Mesothelial cell of epicardium (in vitro differentiated cells): ENCODE measurements at regions not wholly inside any gene's neighbourhood (a gene's known extent, or its start where the extent isn't known, plus 50 kb on each side); places are given as distances from the start of the nearest gene placed in this dataset.

ENCODE experiments used
- DNase-seq, 2 experiments: peaks; one replicate each; pipeline ENCODE4 v3.0.0; 2021; ENCODE audit warnings: low spot score in 2 of 2; ENCODE audit not compliant: unreplicated experiment in 2 of 2
- H3K27ac Mint-ChIP-seq: 2 replicates; pipeline ENCODE4 v1.8.0; 2021; ENCODE audit warnings: mixed read lengths
- H3K27me3 Mint-ChIP-seq: 2 replicates; pipeline ENCODE4 v1.8.0; 2021; ENCODE audit warnings: low read depth, mixed read lengths
- H3K36me3 Mint-ChIP-seq: 2 replicates; pipeline ENCODE4 v1.8.0; 2021; ENCODE audit warnings: mixed read lengths
- H3K4me1 Mint-ChIP-seq: 2 replicates; pipeline ENCODE4 v1.8.0; 2021; ENCODE audit warnings: mixed read lengths
- H3K4me3 Mint-ChIP-seq: 2 replicates; pipeline ENCODE4 v1.8.0; 2021; ENCODE audit warnings: mild to moderate bottlenecking, moderate library complexity, mixed read lengths
- H3K9me3 Mint-ChIP-seq: 2 replicates; pipeline ENCODE4 v1.8.0; 2021; ENCODE audit warnings: mixed read lengths
- CTCF ChIP-seq: fragments of 200-600 bp; sonication (generic); IDR thresholded peaks from one replicate; pipeline ENCODE4 v1.5.0; 2021; ENCODE audit warnings: antibody characterized with exemption; ENCODE audit not compliant: unreplicated experiment

GRCh38 chr11:19400296-19400695, 159.6 kb upstream of the E2F8 start:
- Mint-ChIP-seq H3K36me3 (no peaks in the 10 kb centered on the region), H3K4me1 (no peaks in the 10 kb centered on the region), H3K27ac (no peak overlapping the region), H3K9me3 (no peaks in the 10 kb centered on the region), H3K4me3 (no peak overlapping the region), H3K27me3 (peaks cover 10% of the 10 kb centered on the region)
- no peak for TF ChIP-seq CTCF
- DNase-seq: no peak

- no peaks in the 10 kb centered on the region for H3K4me1 Mint-ChIP-seq
- no peaks in the 10 kb centered on the region for H3K36me3 Mint-ChIP-seq
Observed at GRCh38 chr11:19398772-19399527, 158.2 kb upstream of the E2F8 start.

GRCh38 chr11:19398273-19398672, 157.5 kb upstream of the E2F8 start:
- Mint-ChIP-seq H3K4me1 (no peaks in the 10 kb centered on the region), H3K27ac (no peak overlapping the region), H3K27me3 (peaks cover 6% of the 10 kb centered on the region), H3K4me3 (no peak overlapping the region), H3K36me3 (no peaks in the 10 kb centered on the region), H3K9me3 (no peaks in the 10 kb centered on the region)
- DNase-seq: no peak
- no peak for TF ChIP-seq CTCF

More at GRCh38 chr11:19398772-19399527, 158.2 kb upstream of the E2F8 start:
- no peak for DNase-seq
- Mint-ChIP-seq H3K4me3 (no peak overlapping the region), H3K27ac (no peak overlapping the region), H3K9me3 (no peaks in the 10 kb centered on the region), H3K27me3 (peaks cover 10% of the 10 kb centered on the region)
- no peak for TF ChIP-seq CTCF

- H3K27ac Mint-ChIP-seq: no peak overlapping the region
Observed at GRCh38 chr11:19395050-19395449, 154.3 kb upstream of the E2F8 start.

GRCh38 chr11:19394525-19395016, 153.8 kb upstream of the E2F8 start:
- peaks cover 4% of the 10 kb centered on the region for H3K9me3 Mint-ChIP-seq
- TF ChIP-seq CTCF: no peak
- no peak overlapping the region for H3K27ac Mint-ChIP-seq
- H3K27me3 Mint-ChIP-seq: peaks cover 3% of the 10 kb centered on the region
- no peak for DNase-seq
- no peak overlapping the region for H3K4me3 Mint-ChIP-seq
- no peaks in the 10 kb centered on the region for H3K36me3 Mint-ChIP-seq
- no peaks in the 10 kb centered on the region for H3K4me1 Mint-ChIP-seq

More at GRCh38 chr11:19395050-19395449, 154.3 kb upstream of the E2F8 start:
- Mint-ChIP-seq H3K4me3 (no peak overlapping the region), H3K4me1 (no peaks in the 10 kb centered on the region), H3K36me3 (no peaks in the 10 kb centered on the region), H3K9me3 (peaks cover 4% of the 10 kb centered on the region), H3K27me3 (peaks cover 3% of the 10 kb centered on the region)
- no peak for TF ChIP-seq CTCF
- DNase-seq: no peak
